GM23338 (cell line): ENCODE measurements at regions not wholly inside any gene's neighbourhood (a gene's known extent, or its start where the extent isn't known, plus 50 kb on each side); places are given as distances from the start of the nearest gene placed in this dataset.

ENCODE experiments used
- ATAC-seq: fragments of 200-7000 bp; cut with Tn5 transposase; 3 replicates; pipeline ENCODE4 v1.9.1; 2020
- DNase-seq: peaks from one replicate; pipeline ENCODE4 v3.0.0-alpha.2; 2015; ENCODE audit warnings: low spot score
- H2AFZ ChIP-seq: fragments of 200-600 bp; sonication (generic); 2 replicates; pipeline ENCODE4 v1.8.0; 2016; ENCODE audit warnings: antibody characterized with exemption, mild to moderate bottlenecking, moderate library complexity
- H3F3A ChIP-seq: fragments of 200-600 bp; sonication (generic); replicated peaks from 2 replicates; pipeline ENCODE4 v1.8.0; 2017; ENCODE audit warnings: antibody characterized with exemption, mixed run types, low read depth
- H3K27ac ChIP-seq: fragments of 200-600 bp; sonication (generic); 2 replicates; pipeline ENCODE4 v1.6.1; 2016; ENCODE audit warnings: low read depth
- H3K27me3 ChIP-seq: fragments of 200-600 bp; sonication (generic); 2 replicates; pipeline ENCODE4 v1.8.0; 2016; ENCODE audit warnings: mild to moderate bottlenecking, mixed run types, moderate library complexity; ENCODE audit not compliant: insufficient read depth
- H3K36me3 ChIP-seq: fragments of 200-600 bp; sonication (generic); 2 replicates; pipeline ENCODE4 v1.8.0; 2016; ENCODE audit warnings: mild to moderate bottlenecking; ENCODE audit not compliant: insufficient read depth
- H3K4me1 ChIP-seq: fragments of 200-600 bp; sonication (generic); 2 replicates; pipeline ENCODE4 v1.8.0; 2016; ENCODE audit warnings: mild to moderate bottlenecking, moderate library complexity; ENCODE audit not compliant: insufficient read depth
- H3K4me2 ChIP-seq: fragments of 200-600 bp; sonication (generic); 2 replicates; pipeline ENCODE4 v1.7.1; 2017; ENCODE audit warnings: mixed run types
- H3K4me3 ChIP-seq: fragments of 200-600 bp; sonication (generic); 2 replicates; pipeline ENCODE4 v1.6.1; 2016; ENCODE audit warnings: mixed run types
- H3K79me2 ChIP-seq: fragments of 200-600 bp; sonication (generic); replicated peaks from 2 replicates; pipeline ENCODE4 v1.8.0; 2017; ENCODE audit warnings: mild to moderate bottlenecking; ENCODE audit not compliant: insufficient read depth
- H3K9me2 ChIP-seq: fragments of 200-600 bp; sonication (generic); 2 replicates; pipeline ENCODE4 v1.8.0; 2017; ENCODE audit not compliant: insufficient read depth
- H4K20me1 ChIP-seq: fragments of 200-600 bp; sonication (generic); replicated peaks from 2 replicates; pipeline ENCODE4 v1.8.0; 2017; ENCODE audit warnings: mild to moderate bottlenecking; ENCODE audit not compliant: insufficient read depth
- H3K27ac Mint-ChIP-seq: 2 replicates; pipeline ENCODE4 v1.8.0; 2020; ENCODE audit warnings: inconsistent platforms, mild to moderate bottlenecking, moderate library complexity, mixed read lengths
- H3K27me3 Mint-ChIP-seq: 3 replicates; pipeline ENCODE4 v1.8.0; 2022; ENCODE audit warnings: low read depth, mild to moderate bottlenecking, moderate library complexity, mixed read lengths, inconsistent platforms; ENCODE audit not compliant: insufficient read depth, poor library complexity
- H3K36me3 Mint-ChIP-seq: 3 replicates; pipeline ENCODE4 v1.8.0; 2021; ENCODE audit warnings: low read depth, mild to moderate bottlenecking, inconsistent platforms, moderate library complexity, mixed read lengths
- H3K4me1 Mint-ChIP-seq: 3 replicates; pipeline ENCODE4 v1.8.0; 2020; ENCODE audit warnings: mild to moderate bottlenecking, inconsistent platforms, mixed read lengths
- H3K4me3 Mint-ChIP-seq: 3 replicates; pipeline ENCODE4 v1.8.0; 2021; ENCODE audit warnings: moderate library complexity, mild to moderate bottlenecking, inconsistent platforms, mixed read lengths
- H3K9me3 Mint-ChIP-seq: 3 replicates; pipeline ENCODE4 v1.8.0; 2020; ENCODE audit warnings: moderate library complexity, mild to moderate bottlenecking, inconsistent platforms, mixed read lengths
- ETS1 ChIP-seq: IDR thresholded peaks from 2 replicates; pipeline ENCODE4 v1.6.1; 2016; ENCODE audit warnings: antibody characterized with exemption
- EZH2phosphoT487 ChIP-seq: fragments of 200-600 bp; sonication (generic); IDR thresholded peaks from one replicate; pipeline ENCODE4 v1.8.1; 2018; ENCODE audit warnings: antibody characterized with exemption; ENCODE audit not compliant: unreplicated experiment
- JUNB ChIP-seq: IDR thresholded peaks from one replicate; pipeline ENCODE4 v1.6.1; 2016; ENCODE audit warnings: antibody characterized with exemption; ENCODE audit not compliant: unreplicated experiment
- NANOG ChIP-seq: IDR thresholded peaks from 2 replicates; pipeline ENCODE4 v1.6.1; 2016; ENCODE audit warnings: antibody characterized with exemption, borderline replicate concordance
- STAT1 ChIP-seq: IDR thresholded peaks from one replicate; pipeline ENCODE4 v1.6.1; 2016; ENCODE audit warnings: antibody characterized with exemption; ENCODE audit not compliant: unreplicated experiment
- ZNF114 ChIP-seq: fragments of 250-450 bp; sonication (Bioruptor Pico); IDR thresholded peaks from 2 replicates; pipeline ENCODE4 v1.5.0; 2020; ENCODE audit warnings: mild to moderate bottlenecking, moderate library complexity
- ZNF462 ChIP-seq: fragments of 250-450 bp; sonication (Bioruptor Pico); IDR thresholded peaks from 2 replicates; pipeline ENCODE4 v1.5.0; 2020; ENCODE audit warnings: mild to moderate bottlenecking, moderate library complexity

GRCh38 chr10:128518000-128518399 is 391.8 kb upstream of the MKI67 start (continued):
- no peak for TF ChIP-seq ZNF462 (CRISPR knock-in tag)

DNA sequence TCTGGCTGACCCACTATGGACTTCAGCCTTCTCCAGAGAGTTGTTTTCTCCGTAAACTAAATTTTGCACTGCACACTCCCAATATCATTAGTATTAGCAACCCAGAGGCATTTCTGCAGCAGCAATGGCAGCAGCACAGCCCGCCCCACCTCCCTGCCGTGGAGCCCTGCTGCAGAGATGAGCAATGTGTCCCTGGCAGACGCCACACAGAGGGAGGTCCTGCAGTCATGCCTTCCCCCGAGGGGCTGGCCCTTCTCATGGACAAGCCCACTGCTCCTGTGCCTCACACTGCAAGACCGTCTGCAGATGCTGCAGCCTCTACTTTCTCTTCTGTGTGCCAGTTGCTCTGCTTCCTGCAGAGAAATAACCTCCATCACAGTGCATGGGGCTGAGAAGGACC is 393.4 kb upstream of the MKI67 start:
- no peaks in the 10 kb centered on the region for H3K79me2 ChIP-seq
- peaks cover 7% of the 10 kb centered on the region; the same call in 2 of the 3 replicates for H3K9me3 Mint-ChIP-seq
- H2AFZ ChIP-seq, result no peak overlapping the region
- H3K4me1 ChIP-seq, result no peaks in the 10 kb centered on the region
- no peaks in the 10 kb centered on the region for H3F3A ChIP-seq
- no peaks in the 10 kb centered on the region for H4K20me1 ChIP-seq
- H3K27ac Mint-ChIP-seq, result no peak overlapping the region
- H3K36me3 ChIP-seq, result no peaks in the 10 kb centered on the region
- peaks cover 15% of the 10 kb centered on the region for H3K27me3 Mint-ChIP-seq
- H3K4me3 ChIP-seq, result no peak overlapping the region
- DNase-seq (no peak), ATAC-seq (no peak)
- H3K36me3 Mint-ChIP-seq, result peaks cover 6% of the 10 kb centered on the region; the same call in 1 of the 3 replicates
- H3K4me2 ChIP-seq, result no peak overlapping the region
- H3K27ac ChIP-seq, result no peak overlapping the region
- H3K27me3 ChIP-seq, result no peaks in the 10 kb centered on the region
- H3K4me1 Mint-ChIP-seq, result peaks cover 3% of the 10 kb centered on the region; the same call in 2 of the 3 replicates
- H3K4me3 Mint-ChIP-seq, result no peak overlapping the region
- peaks cover 3% of the 10 kb centered on the region for H3K9me2 ChIP-seq
- no peak for TF ChIP-seq ETS1
- TF ChIP-seq STAT1, result no peak
- TF ChIP-seq ZNF114, result no peak
- no peak for TF ChIP-seq ZNF462 (CRISPR knock-in tag)
- no peak for TF ChIP-seq NANOG
- TF ChIP-seq JUNB, result no peak
- no peak for TF ChIP-seq EZH2phosphoT487
